Trophoblast cell (in vitro differentiated cells and primary cell): ENCODE measurements at regions not wholly inside any gene's neighbourhood (a gene's known extent, or its start where the extent isn't known, plus 50 kb on each side); places are given as distances from the start of the nearest gene placed in this dataset.
A peak's percentile ranks its signal among the peaks of the same experiment; 100 is the strongest.

Experiments used
- DNase-seq, 2 donors: peaks; one replicate each; pipeline ENCODE4 v3.0.0-alpha.2; 2016
- H2AFZ ChIP-seq: 2 replicates; pipeline ENCODE4 v1.6.1; 2013; ENCODE audit warnings: low read length, moderate library complexity, mild to moderate bottlenecking; ENCODE audit not compliant: insufficient read depth, poor library complexity
- H2AK5ac ChIP-seq: 2 replicates; pipeline ENCODE4 v1.6.1; 2013; ENCODE audit warnings: mild to moderate bottlenecking, low read length
- H2BK120ac ChIP-seq: 2 replicates; pipeline ENCODE4 v1.6.1; 2013; ENCODE audit warnings: low read length, mild to moderate bottlenecking, moderate library complexity; ENCODE audit not compliant: insufficient read depth, poor library complexity
- H2BK12ac ChIP-seq: 2 replicates; pipeline ENCODE4 v1.6.1; 2013; ENCODE audit warnings: mild to moderate bottlenecking, low read length, moderate library complexity
- H2BK5ac ChIP-seq: 2 replicates; pipeline ENCODE4 v1.6.1; 2013; ENCODE audit warnings: low read length, low read depth, moderate library complexity, mild to moderate bottlenecking; ENCODE audit not compliant: poor library complexity
- H3K14ac ChIP-seq: 2 replicates; pipeline ENCODE4 v1.6.1; 2013; ENCODE audit warnings: mild to moderate bottlenecking, low read length
- H3K18ac ChIP-seq: 2 replicates; pipeline ENCODE4 v1.6.1; 2013; ENCODE audit warnings: mild to moderate bottlenecking, low read length
- H3K23ac ChIP-seq: 2 replicates; pipeline ENCODE4 v1.6.1; 2013; ENCODE audit warnings: low read length
- H3K27ac ChIP-seq: 2 replicates; pipeline ENCODE4 v1.5.1; 2013; ENCODE audit warnings: low read depth, mild to moderate bottlenecking, inconsistent platforms, low read length, moderate library complexity
- H3K27me3 ChIP-seq: 2 replicates; pipeline ENCODE4 v1.6.1; 2013; ENCODE audit warnings: inconsistent platforms, mild to moderate bottlenecking, low read length, moderate library complexity; ENCODE audit not compliant: insufficient read depth
- H3K36me3 ChIP-seq, 2 experiments: 1 replicate in 1 of 2; 2 replicates in 1 of 2; pipeline ENCODE4 v1.6.1; 2013; ENCODE audit warnings: low read length in 2 of 2, mild to moderate bottlenecking in 2 of 2, moderate library complexity in 1 of 2; ENCODE audit not compliant: insufficient read depth in 2 of 2, control insufficient read depth in 1 of 2
- H3K4ac ChIP-seq: 2 replicates; pipeline ENCODE4 v1.6.1; 2013; ENCODE audit warnings: low read depth, mild to moderate bottlenecking, low read length, moderate library complexity
- H3K4me1 ChIP-seq, 2 experiments: 1 replicate in 1 of 2; 2 replicates in 1 of 2; pipeline ENCODE4 v1.6.1; 2013; ENCODE audit warnings: low read length in 2 of 2, mild to moderate bottlenecking in 2 of 2, moderate library complexity in 1 of 2; ENCODE audit not compliant: insufficient read depth in 2 of 2, control insufficient read depth in 1 of 2
- H3K4me2 ChIP-seq: 2 replicates; pipeline ENCODE4 v1.6.1; 2013; ENCODE audit warnings: inconsistent platforms, mild to moderate bottlenecking, low read length, moderate library complexity
- H3K4me3 ChIP-seq: 2 replicates; pipeline ENCODE4 v1.5.1; 2013; ENCODE audit warnings: mild to moderate bottlenecking, low read depth, low read length, inconsistent platforms
- H3K79me1 ChIP-seq: one replicate; pipeline ENCODE4 v1.6.1; 2013; ENCODE audit warnings: low read length
- H3K79me2 ChIP-seq: 2 replicates; pipeline ENCODE4 v1.6.1; 2013; ENCODE audit warnings: low read length, mild to moderate bottlenecking; ENCODE audit not compliant: control insufficient read depth, insufficient read depth, poor library complexity
- H3K9ac ChIP-seq: 2 replicates; pipeline ENCODE4 v1.6.1; 2013; ENCODE audit warnings: mild to moderate bottlenecking, low read length
- H3K9me3 ChIP-seq: 2 replicates; pipeline ENCODE4 v1.6.1; 2013; ENCODE audit warnings: low read depth, mild to moderate bottlenecking, control low read depth, inconsistent platforms, low read length; ENCODE audit not compliant: insufficient read depth
- H4K12ac ChIP-seq: 2 replicates; pipeline ENCODE4 v1.6.1; 2013; ENCODE audit warnings: low read depth, mild to moderate bottlenecking, low read length, moderate library complexity
- H4K8ac ChIP-seq: 2 replicates; pipeline ENCODE4 v1.6.1; 2013; ENCODE audit warnings: low read depth, mild to moderate bottlenecking, low read length, moderate library complexity
- H4K91ac ChIP-seq: one replicate; pipeline ENCODE4 v1.6.1; 2013; ENCODE audit warnings: low read depth, mild to moderate bottlenecking, low read length, moderate library complexity
- WGBS: extraction: QIAGEN DNeasy Blood & Tissue Kit; methylation state at CpG from one replicate; pipeline ENCODE4 v1.1.7; 2013; ENCODE audit warnings: missing lambda C conversion rate; ENCODE audit not compliant: insufficient read length, insufficient coverage; ENCODE audit errors: extremely low coverage; 5-methylcytosine and 5-hydroxymethylcytosine counted together

DNA sequence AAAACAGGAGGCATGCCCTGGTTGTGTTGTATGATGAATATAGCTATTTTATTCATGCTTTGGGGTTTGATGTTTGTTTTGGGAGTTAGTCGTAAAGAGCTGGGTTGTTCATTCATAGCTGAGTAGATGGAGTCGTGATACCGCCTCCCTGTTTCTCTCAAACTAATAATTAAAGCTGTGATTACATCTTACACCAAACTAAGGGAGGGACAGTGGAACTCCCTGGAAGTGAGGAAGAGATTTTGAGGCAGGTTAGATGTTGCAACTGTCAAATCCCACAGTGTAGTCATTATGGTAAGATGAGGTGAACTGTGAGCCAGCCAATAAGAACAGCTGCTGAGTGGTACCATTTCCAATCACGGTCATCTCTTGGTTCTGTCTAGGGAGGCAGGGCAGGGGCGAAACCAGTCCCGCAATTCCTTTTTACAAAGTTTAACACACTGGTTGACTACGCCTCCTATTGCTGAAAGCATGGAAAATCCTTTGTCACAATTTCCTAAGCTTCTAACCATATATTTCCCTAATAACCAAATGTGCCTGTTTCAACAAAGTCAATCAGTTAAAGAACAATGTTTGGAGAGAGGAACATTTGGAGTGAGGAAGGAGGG is 207.6 kb upstream of the SERP2 start:
- peak in 1 of 2 donors; percentile 30 for DNase-seq
- Histone ChIP-seq H3K27ac (no peak overlapping the region), H3K14ac (no peak overlapping the region), H3K79me1 (no peaks in the 10 kb centered on the region), H2AK5ac (no peak overlapping the region), H3K23ac (no peak overlapping the region), H4K12ac (no peak overlapping the region), H3K79me2 (no peaks in the 10 kb centered on the region), H2AFZ (no peak overlapping the region), H2BK120ac (no peak overlapping the region), H3K18ac (no peak overlapping the region), H3K36me3 (no peaks in the 10 kb centered on the region), H4K8ac (no peak overlapping the region), H3K4me2 (no peak overlapping the region), H3K9me3 (no peaks in the 10 kb centered on the region), H3K4ac (no peak overlapping the region), H2BK12ac (no peak overlapping the region), H3K4me3 (no peak overlapping the region), H2BK5ac (no peak overlapping the region), H3K27me3 (no peaks in the 10 kb centered on the region), H3K9ac (no peak overlapping the region), H3K4me1 (no peaks in the 10 kb centered on the region), H4K91ac (no peak overlapping the region)
- WGBS, result no CpG with 5 or more reads among the region's 7 CpGs

DNA sequence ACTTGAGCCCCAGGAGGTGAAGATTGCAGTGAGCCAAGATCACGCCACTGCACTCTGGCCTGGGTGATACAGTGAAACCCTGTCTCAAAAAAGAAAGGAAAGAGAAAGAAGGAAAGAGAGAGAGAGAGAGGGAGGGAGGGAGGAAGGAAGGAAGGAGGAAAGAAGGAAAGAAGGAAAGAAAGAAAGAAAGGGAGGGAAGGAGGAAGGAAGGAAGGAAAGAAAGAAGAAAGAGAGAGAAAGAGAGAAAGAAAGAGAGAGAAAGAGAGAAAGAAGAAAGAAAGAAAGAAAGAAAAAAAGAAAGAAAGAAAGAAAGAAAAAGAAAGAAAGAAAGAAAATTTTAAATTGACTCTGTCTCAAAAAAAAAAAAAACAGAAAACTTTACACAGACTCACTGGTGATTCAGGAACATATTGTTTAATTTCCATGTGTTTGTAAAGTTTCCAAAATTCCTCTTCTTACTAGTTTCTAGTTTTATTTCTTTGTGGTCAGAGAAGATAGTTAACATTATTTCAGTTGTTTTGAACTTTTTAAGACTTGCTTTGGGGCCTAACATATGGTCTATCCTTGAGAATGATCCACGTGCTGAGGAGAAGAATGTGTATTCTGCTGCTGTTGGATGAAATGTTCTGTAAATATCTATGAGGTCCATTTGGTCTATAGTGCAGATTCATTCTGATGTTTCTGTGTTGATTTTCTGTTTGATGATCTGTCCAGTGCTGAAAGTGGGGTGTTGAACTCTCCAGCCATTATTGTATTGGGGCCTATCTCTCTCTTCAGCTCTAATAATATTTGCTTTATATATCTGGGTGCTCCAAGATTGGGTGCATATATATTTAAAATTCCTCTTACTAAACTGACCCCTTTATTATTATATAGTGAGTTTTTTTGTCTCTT is 204.4 kb upstream of the SERP2 start:
- no peak overlapping the region for H3K4ac ChIP-seq
- no peak overlapping the region for H4K8ac ChIP-seq
- DNase-seq, result no peak
- H3K79me1 ChIP-seq, result peaks cover 7% of the 10 kb centered on the region
- H2BK5ac ChIP-seq, result no peak overlapping the region
- H3K79me2 ChIP-seq, result peaks cover 2% of the 10 kb centered on the region
- no peak overlapping the region for H3K4me3 ChIP-seq
- H3K18ac ChIP-seq, result no peak overlapping the region
- H3K36me3 ChIP-seq, result no peaks in the 10 kb centered on the region
- no peak overlapping the region for H2BK12ac ChIP-seq
- H3K23ac ChIP-seq, result no peak overlapping the region
- no peak overlapping the region for H4K91ac ChIP-seq
- no peak overlapping the region for H2BK120ac ChIP-seq
- no peak overlapping the region for H4K12ac ChIP-seq
- no peak overlapping the region for H3K4me2 ChIP-seq
- H2AK5ac ChIP-seq, result no peak overlapping the region
- H3K4me1 ChIP-seq, result peaks cover 13 to 16% of the 10 kb centered on the region in 2 experiments
- H3K9ac ChIP-seq, result no peak overlapping the region
- H2AFZ ChIP-seq, result no peak overlapping the region
- WGBS, result no CpG with 5 or more reads among the region's 2 CpGs
- H3K27me3 ChIP-seq, result no peaks in the 10 kb centered on the region
- H3K14ac ChIP-seq, result no peak overlapping the region
- no peaks in the 10 kb centered on the region for H3K9me3 ChIP-seq
- H3K27ac ChIP-seq, result no peak overlapping the region

DNA sequence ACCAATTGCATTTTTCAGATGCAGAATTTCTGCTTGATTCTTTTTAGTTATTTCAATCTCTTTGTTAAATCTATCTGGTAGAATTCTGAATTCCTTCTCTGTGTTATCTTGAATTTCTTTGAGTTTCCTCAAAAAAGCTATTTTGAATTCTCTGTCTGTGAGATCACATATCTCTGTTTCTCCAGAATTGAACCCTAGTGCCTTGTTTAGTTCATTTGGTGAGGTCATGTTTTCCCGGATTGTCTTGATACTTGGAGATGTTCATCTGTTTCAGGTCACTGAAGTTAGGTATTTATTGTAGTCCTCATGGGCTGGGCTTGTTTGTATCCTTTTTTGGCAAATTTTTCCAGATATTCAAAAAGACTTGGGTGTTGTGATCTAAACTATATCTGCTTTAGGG is 202.9 kb upstream of the SERP2 start:
- no peak overlapping the region for H2AFZ ChIP-seq
- H3K79me2 ChIP-seq, result peaks cover 2% of the 10 kb centered on the region
- no peak overlapping the region for H3K18ac ChIP-seq
- no peak overlapping the region for H2AK5ac ChIP-seq
- H3K4me2 ChIP-seq, result no peak overlapping the region
- no peaks in the 10 kb centered on the region for H3K36me3 ChIP-seq
- no peak overlapping the region for H3K14ac ChIP-seq
- peak; percentile 43 to 91 for DNase-seq
- no peaks in the 10 kb centered on the region for H3K27me3 ChIP-seq
- no CpG with 5 or more reads among the region's 1 CpG for WGBS
- H3K23ac ChIP-seq, result no peak overlapping the region
- no peak overlapping the region for H4K12ac ChIP-seq
- no peak overlapping the region for H3K4me3 ChIP-seq
- no peak overlapping the region for H4K91ac ChIP-seq
- no peak overlapping the region for H3K9ac ChIP-seq
- H2BK12ac ChIP-seq, result no peak overlapping the region
- no peak overlapping the region for H3K4ac ChIP-seq
- H3K4me1 ChIP-seq, result peaks cover 25 to 28% of the 10 kb centered on the region in 2 experiments
- H3K79me1 ChIP-seq, result peaks cover 13% of the 10 kb centered on the region
- H2BK5ac ChIP-seq, result no peak overlapping the region
- H4K8ac ChIP-seq, result no peak overlapping the region
- H3K9me3 ChIP-seq, result no peaks in the 10 kb centered on the region
- H3K27ac ChIP-seq, result no peak overlapping the region
- no peak overlapping the region for H2BK120ac ChIP-seq

DNA sequence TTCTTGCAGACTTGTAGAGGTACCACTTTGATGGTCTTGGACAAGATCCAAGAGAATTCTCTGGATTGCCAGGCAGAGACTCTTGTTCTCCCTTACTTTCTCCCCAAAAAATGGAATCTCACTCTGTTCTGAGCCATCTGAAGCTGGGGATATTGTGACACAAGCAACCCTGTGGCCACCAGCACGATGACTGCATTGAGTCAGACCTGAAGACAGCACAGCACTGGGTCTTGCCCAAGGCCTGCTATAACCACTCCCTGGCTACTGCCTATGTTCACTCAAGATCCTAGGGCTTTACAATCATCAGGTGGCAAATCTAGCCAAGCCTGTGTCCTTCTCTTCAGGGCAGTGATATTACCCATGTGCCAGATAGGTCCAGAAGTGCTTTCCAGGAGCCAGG is 202.5 kb upstream of the SERP2 start:
- peaks cover 13% of the 10 kb centered on the region for H3K79me1 ChIP-seq
- H3K4me2 ChIP-seq, result no peak overlapping the region
- H3K4me3 ChIP-seq, result no peak overlapping the region
- no peak overlapping the region for H3K27ac ChIP-seq
- no peak overlapping the region for H2BK5ac ChIP-seq
- no peak overlapping the region for H4K91ac ChIP-seq
- H3K4me1 ChIP-seq, result peaks cover 25 to 28% of the 10 kb centered on the region in 2 experiments
- peaks cover 2% of the 10 kb centered on the region for H3K79me2 ChIP-seq
- H3K4ac ChIP-seq, result no peak overlapping the region
- H3K9ac ChIP-seq, result no peak overlapping the region
- H3K23ac ChIP-seq, result no peak overlapping the region
- no peak overlapping the region for H4K12ac ChIP-seq
- no peak overlapping the region for H2AFZ ChIP-seq
- no peak overlapping the region for H4K8ac ChIP-seq
- H3K18ac ChIP-seq, result no peak overlapping the region
- no peaks in the 10 kb centered on the region for H3K36me3 ChIP-seq
- DNase-seq, result peak; percentile 85 to 88
- H3K27me3 ChIP-seq, result no peaks in the 10 kb centered on the region
- H2BK12ac ChIP-seq, result no peak overlapping the region
- H3K9me3 ChIP-seq, result no peaks in the 10 kb centered on the region
- no peak overlapping the region for H2AK5ac ChIP-seq
- no peak overlapping the region for H3K14ac ChIP-seq
- no peak overlapping the region for H2BK120ac ChIP-seq
- WGBS, result no CpG with 5 or more reads among the region's 1 CpG
